CD4-positive, CD25-positive, alpha-beta regulatory T cell (primary cell): ENCODE measurements at regions not wholly inside any gene's neighbourhood (a gene's known extent, or its start where the extent isn't known, plus 50 kb on each side); places are given as distances from the start of the nearest gene placed in this dataset.

Experiments used
- ATAC-seq, 2 donors: fragments of 150-1000 bp; cut with Tn5 transposase; one replicate each; pipeline ENCODE4 v1.10.0; 2021; ENCODE audit warnings: low read depth in 2 of 2, moderate number of reproducible peaks in 2 of 2, moderate library complexity in 1 of 2
- DNase-seq, 3 donors: peaks; one replicate each; pipeline versions ENCODE4 v3.0.0 to v3.0.0-alpha.2; 2012 to 2022; ENCODE audit warnings: mixed read lengths in 1 of 3
- H3K27ac ChIP-seq: one replicate; pipeline ENCODE4 v1.7.0; 2013; ENCODE audit warnings: mild to moderate bottlenecking, low read length; ENCODE audit not compliant: insufficient read depth, poor library complexity, severe bottlenecking
- H3K27me3 ChIP-seq: one replicate; pipeline ENCODE4 v1.7.0; 2013; ENCODE audit warnings: low read length; ENCODE audit not compliant: control insufficient read depth, insufficient read depth
- H3K36me3 ChIP-seq: one replicate; pipeline ENCODE4 v1.7.0; 2013; ENCODE audit warnings: mild to moderate bottlenecking, low read length, moderate library complexity; ENCODE audit not compliant: control insufficient read depth, insufficient read depth
- H3K4me1 ChIP-seq: 2 replicates; pipeline ENCODE4 v1.7.0; 2013; ENCODE audit warnings: mild to moderate bottlenecking, low read length; ENCODE audit not compliant: insufficient read depth, control insufficient read depth, poor library complexity, severe bottlenecking
- H3K4me3 ChIP-seq: one replicate; pipeline ENCODE4 v1.7.0; 2013; ENCODE audit warnings: low read depth, mild to moderate bottlenecking, low read length, moderate library complexity
- H3K9me3 ChIP-seq, 2 experiments: 1 replicate in 1 of 2; 2 replicates in 1 of 2; pipeline ENCODE4 v1.7.0; 2013; ENCODE audit warnings: low read length in 2 of 2, mild to moderate bottlenecking in 1 of 2, moderate library complexity in 1 of 2; ENCODE audit not compliant: control insufficient read depth in 2 of 2
- H3K27ac Mint-ChIP-seq, 3 donors: one replicate each; pipeline ENCODE4 v1.8.0; 2020 to 2022; ENCODE audit warnings: mild to moderate bottlenecking in 3 of 3, mixed read lengths in 3 of 3, moderate library complexity in 2 of 3
- H3K27me3 Mint-ChIP-seq: one replicate; pipeline ENCODE4 v1.8.0; 2022; ENCODE audit warnings: mild to moderate bottlenecking, mixed read lengths
- H3K36me3 Mint-ChIP-seq: one replicate; pipeline ENCODE4 v1.8.0; 2020; ENCODE audit warnings: mixed read lengths
- H3K4me1 Mint-ChIP-seq, 4 donors: one replicate each; pipeline ENCODE4 v1.8.0; 2020 to 2022; ENCODE audit warnings: mixed read lengths in 4 of 4, mild to moderate bottlenecking in 1 of 4
- H3K4me3 Mint-ChIP-seq, 4 donors: one replicate each; pipeline ENCODE4 v1.8.0; 2020 to 2022; ENCODE audit warnings: mild to moderate bottlenecking in 4 of 4, mixed read lengths in 4 of 4, moderate library complexity in 3 of 4
- H3K9me3 Mint-ChIP-seq, 7 donors: one replicate each; pipeline ENCODE4 v1.8.0; 2020 to 2022; ENCODE audit warnings: mixed read lengths in 7 of 7, mild to moderate bottlenecking in 3 of 7, moderate library complexity in 2 of 7

GRCh38 chr3:187961366-187961765 lies 192.6 kb upstream of the LPP start:
- no peak overlapping the region for H3K27ac ChIP-seq
- H3K27me3 Mint-ChIP-seq = no peaks in the 10 kb centered on the region
- H3K27me3 ChIP-seq = no peaks in the 10 kb centered on the region
- H3K9me3 Mint-ChIP-seq = no peaks in the 10 kb centered on the region
- DNase-seq (no peak), ATAC-seq (no peak)
- H3K36me3 Mint-ChIP-seq = no peaks in the 10 kb centered on the region
- H3K9me3 ChIP-seq = no peaks in the 10 kb centered on the region
- no peak overlapping the region for H3K4me3 Mint-ChIP-seq
- H3K4me3 ChIP-seq = no peak overlapping the region
- no peak overlapping the region for H3K27ac Mint-ChIP-seq
- peaks cover 12 to 34% (median 15%) of the 10 kb centered on the region in 4 donors for H3K4me1 Mint-ChIP-seq
- peaks cover 18% of the 10 kb centered on the region for H3K4me1 ChIP-seq
- no peaks in the 10 kb centered on the region for H3K36me3 ChIP-seq

DNA sequence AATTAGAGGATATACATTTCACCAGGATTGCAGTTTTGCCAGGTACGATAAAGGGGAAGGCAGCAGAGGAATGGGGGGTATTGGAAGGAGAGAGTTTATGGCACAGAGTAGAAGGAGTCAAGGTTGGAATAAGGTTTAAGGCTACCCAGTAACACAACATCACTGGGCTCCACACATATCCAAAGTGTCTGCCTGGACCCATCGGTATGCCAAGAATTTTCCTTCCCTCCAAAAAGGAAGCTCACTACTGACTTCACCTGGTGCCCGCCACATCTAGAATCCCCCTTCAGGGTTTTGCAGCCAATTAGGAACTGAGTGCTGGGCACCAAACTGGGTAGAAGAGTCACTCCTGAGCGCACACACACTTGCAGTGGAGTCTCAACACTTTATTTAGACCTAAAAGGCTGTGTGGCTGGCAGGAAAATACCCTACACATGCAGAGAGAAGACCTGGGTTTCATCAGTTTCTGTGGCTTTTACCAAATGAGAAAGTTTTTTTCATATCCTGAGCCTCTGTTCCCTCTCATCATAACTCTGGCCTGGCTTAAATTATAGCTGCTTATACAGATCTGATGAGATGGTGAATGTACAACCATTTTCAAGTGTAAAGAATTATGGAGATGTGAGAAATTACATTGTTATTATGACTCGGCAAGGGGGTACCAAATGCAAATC lies 190.8 kb upstream of the LPP start:
- Histone ChIP-seq H3K36me3 (no peaks in the 10 kb centered on the region), H3K9me3 (no peaks in the 10 kb centered on the region), H3K27ac (no peak overlapping the region), H3K4me1 (peaks cover 11% of the 10 kb centered on the region), H3K4me3 (no peak overlapping the region), H3K27me3 (no peaks in the 10 kb centered on the region)
- DNase-seq = peak in 1 of 3 donors; percentile 44
- Mint-ChIP-seq H3K27ac (no peak overlapping the region), H3K4me1 (peaks cover 9 to 18% (median 11%) of the 10 kb centered on the region in 4 donors), H3K9me3 (no peaks in the 10 kb centered on the region), H3K27me3 (no peaks in the 10 kb centered on the region), H3K4me3 (no peak overlapping the region), H3K36me3 (no peaks in the 10 kb centered on the region)
- no peak for ATAC-seq

DNA sequence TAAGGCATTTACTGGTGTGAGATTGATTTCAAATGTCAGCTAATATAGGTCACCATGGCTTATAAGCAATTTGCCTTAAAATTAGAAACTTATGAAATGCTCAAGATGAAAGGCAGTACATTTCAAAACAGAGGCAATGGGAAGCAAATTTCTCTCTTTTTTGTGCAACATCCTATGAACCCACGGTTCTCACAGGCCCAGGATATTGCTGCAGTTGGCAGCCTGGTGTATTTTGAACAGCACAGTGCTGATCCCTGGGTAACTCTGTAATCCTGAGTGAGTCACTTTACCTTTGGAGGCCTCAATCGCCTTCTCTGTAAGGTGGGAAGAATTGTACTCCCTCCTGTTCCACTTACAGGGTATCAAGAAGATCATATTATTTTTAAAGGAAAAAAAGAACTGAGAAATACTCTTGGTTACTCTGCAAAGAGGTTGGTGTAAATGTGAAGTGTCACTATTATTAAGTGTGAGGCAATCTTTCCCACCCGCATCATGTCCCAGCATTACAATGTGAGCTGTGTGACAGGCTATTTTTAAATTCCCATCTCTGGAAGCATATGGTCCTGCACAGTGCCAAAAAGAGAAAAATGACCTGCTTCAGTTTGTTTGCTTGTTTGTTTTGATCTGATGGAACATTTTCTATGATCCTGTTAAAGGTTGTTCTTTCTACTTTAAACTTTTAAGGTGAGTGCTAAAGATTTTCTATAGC lies 190.1 kb upstream of the LPP start:
- no peaks in the 10 kb centered on the region for H3K36me3 Mint-ChIP-seq
- peaks cover 2 to 11% (median 5%) of the 10 kb centered on the region in 4 donors for H3K4me1 Mint-ChIP-seq
- Histone ChIP-seq H3K36me3 (no peaks in the 10 kb centered on the region), H3K4me3 (no peak overlapping the region), H3K27ac (no peak overlapping the region), H3K27me3 (no peaks in the 10 kb centered on the region), H3K9me3 (no peaks in the 10 kb centered on the region), H3K4me1 (peaks cover 4% of the 10 kb centered on the region)
- no peaks in the 10 kb centered on the region for H3K27me3 Mint-ChIP-seq
- DNase-seq = no peak
- H3K27ac Mint-ChIP-seq = no peak overlapping the region
- no peak overlapping the region for H3K4me3 Mint-ChIP-seq
- ATAC-seq = no peak
- no peaks in the 10 kb centered on the region for H3K9me3 Mint-ChIP-seq

GRCh38 chr3:187964760-187965159 lies 189.2 kb upstream of the LPP start:
- Histone ChIP-seq H3K27me3 (no peaks in the 10 kb centered on the region), H3K4me1 (no peaks in the 10 kb centered on the region), H3K36me3 (no peaks in the 10 kb centered on the region), H3K4me3 (no peak overlapping the region), H3K9me3 (no peaks in the 10 kb centered on the region), H3K27ac (no peak overlapping the region)
- Mint-ChIP-seq H3K27ac (no peak overlapping the region), H3K4me1 (peaks cover 0 to 5% (median 2%) of the 10 kb centered on the region in 4 donors), H3K9me3 (no peaks in the 10 kb centered on the region), H3K36me3 (no peaks in the 10 kb centered on the region), H3K27me3 (no peaks in the 10 kb centered on the region), H3K4me3 (no peak overlapping the region)
- DNase-seq (no peak), ATAC-seq (no peak)

- H3K4me3 Mint-ChIP-seq = no peak overlapping the region
- no peaks in the 10 kb centered on the region for H3K4me1 ChIP-seq
- no peak for ATAC-seq
These were observed 187.9 kb upstream of the LPP start for GRCh38 chr3:187966096-187966495.

DNA sequence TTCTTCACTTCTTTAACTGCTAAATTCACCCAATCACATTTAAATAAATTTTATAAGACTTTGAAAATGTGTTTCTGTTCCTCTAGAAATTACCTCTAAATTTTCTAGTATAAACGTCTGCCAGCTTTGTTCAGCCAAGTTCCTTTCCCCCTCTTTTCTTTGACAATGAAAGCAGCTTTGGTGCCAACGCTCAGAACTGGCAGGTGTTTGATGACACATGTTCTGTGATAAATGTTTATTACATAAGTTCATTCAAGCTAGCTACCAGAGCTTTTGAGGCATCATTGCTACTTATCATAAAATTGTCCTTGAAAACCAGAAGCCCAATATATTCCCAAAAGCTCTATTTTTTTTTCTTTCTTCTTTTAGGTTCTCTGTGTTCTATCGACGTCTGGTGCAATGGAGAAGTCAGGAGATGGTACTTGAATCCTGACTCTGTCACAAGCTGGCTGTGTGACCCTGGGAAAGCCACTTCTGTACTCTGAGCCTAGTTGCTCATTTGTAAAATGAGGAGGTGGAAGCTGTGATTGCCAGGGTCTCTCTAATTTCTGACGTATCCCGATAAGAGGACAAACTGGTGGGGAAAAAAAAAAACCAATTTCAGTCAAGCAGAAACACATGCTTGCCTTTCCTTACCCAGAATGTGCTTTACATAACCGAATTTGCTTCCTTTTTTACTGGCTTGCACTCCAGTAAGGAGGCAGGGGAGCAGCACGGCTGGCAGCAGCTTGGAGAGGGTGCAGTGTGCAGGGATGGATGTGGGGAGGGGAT lies 187.1 kb upstream of the LPP start:
- no peaks in the 10 kb centered on the region for H3K36me3 ChIP-seq

More at GRCh38 chr3:187966096-187966495, 187.9 kb upstream of the LPP start:
- no peak for DNase-seq
- no peaks in the 10 kb centered on the region for H3K27me3 ChIP-seq
- no peak overlapping the region for H3K27ac Mint-ChIP-seq
- H3K9me3 Mint-ChIP-seq = no peaks in the 10 kb centered on the region
- H3K27me3 Mint-ChIP-seq = no peaks in the 10 kb centered on the region
- H3K9me3 ChIP-seq = no peaks in the 10 kb centered on the region
- no peaks in the 10 kb centered on the region for H3K36me3 ChIP-seq
- peaks cover 0 to 5% (median 2%) of the 10 kb centered on the region in 4 donors for H3K4me1 Mint-ChIP-seq
- no peak overlapping the region for H3K4me3 ChIP-seq
- H3K27ac ChIP-seq = no peak overlapping the region
- H3K36me3 Mint-ChIP-seq = no peaks in the 10 kb centered on the region

DNA sequence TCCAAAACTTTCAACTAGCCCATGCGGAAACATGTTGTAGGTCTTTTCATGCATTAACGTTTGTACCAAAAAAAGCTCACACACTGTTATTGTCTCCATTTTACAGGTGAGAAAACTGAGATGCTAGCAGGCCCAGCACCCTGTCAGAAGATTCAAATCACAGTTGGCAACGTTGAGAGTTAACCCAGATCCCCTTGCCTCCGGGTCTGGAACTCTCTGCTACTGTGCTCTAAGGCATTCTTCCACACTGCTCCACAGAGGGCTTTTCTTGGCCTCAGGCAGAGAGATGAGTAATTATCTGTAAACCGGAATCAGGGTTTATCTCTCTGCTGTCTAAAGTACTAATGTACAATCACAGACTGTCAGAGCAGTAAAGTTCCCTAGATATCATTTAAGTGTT lies 186.0 kb upstream of the LPP start:
- H3K27ac Mint-ChIP-seq = no peak overlapping the region
- no peaks in the 10 kb centered on the region for H3K9me3 Mint-ChIP-seq
- Histone ChIP-seq H3K4me1 (no peaks in the 10 kb centered on the region), H3K27ac (no peak overlapping the region), H3K27me3 (no peaks in the 10 kb centered on the region), H3K36me3 (no peaks in the 10 kb centered on the region), H3K9me3 (no peaks in the 10 kb centered on the region), H3K4me3 (no peak overlapping the region)
- no peaks in the 10 kb centered on the region for H3K36me3 Mint-ChIP-seq
- peaks cover 0 to 5% (median 4%) of the 10 kb centered on the region in 4 donors for H3K4me1 Mint-ChIP-seq
- no peak overlapping the region for H3K4me3 Mint-ChIP-seq
- DNase-seq (no peak), ATAC-seq (no peak)
- H3K27me3 Mint-ChIP-seq = no peaks in the 10 kb centered on the region

More for the DNA sequence above, 187.1 kb upstream of the LPP start:
- Histone ChIP-seq H3K9me3 (no peaks in the 10 kb centered on the region), H3K4me3 (no peak overlapping the region), H3K27ac (no peak overlapping the region), H3K4me1 (no peaks in the 10 kb centered on the region), H3K27me3 (no peaks in the 10 kb centered on the region)
- DNase-seq (no peak), ATAC-seq (no peak)
- H3K4me1 Mint-ChIP-seq = peaks cover 0 to 5% (median 2%) of the 10 kb centered on the region in 4 donors
- no peaks in the 10 kb centered on the region for H3K27me3 Mint-ChIP-seq
- H3K9me3 Mint-ChIP-seq = no peaks in the 10 kb centered on the region
- H3K36me3 Mint-ChIP-seq = no peaks in the 10 kb centered on the region
- no peak overlapping the region for H3K27ac Mint-ChIP-seq
- no peak overlapping the region for H3K4me3 Mint-ChIP-seq
